K562 (cell line): ENCODE measurements at regions not wholly inside any gene's neighbourhood (a gene's known extent, or its start where the extent isn't known, plus 50 kb on each side); places are given as distances from the start of the nearest gene placed in this dataset.

Source experiments
- GATAD2B ChIP-seq: fragments of 450-650 bp; IDR thresholded peaks from 2 replicates; pipeline ENCODE4 v1.6.1; 2017; ENCODE audit warnings: mild to moderate bottlenecking, borderline replicate concordance
- KLF1 ChIP-seq: fragments of 450-650 bp; IDR thresholded peaks from 2 replicates; pipeline ENCODE4 v1.6.1; 2016; ENCODE audit warnings: missing genetic modification characterization, missing compliant biosample characterization
- TF ChIP-seq, protein P1 (sequence below), 2 experiments: fragments of 450-650 bp in 1 of 2; sonication (generic) in 1 of 2; formaldehyde crosslinking in 1 of 2; IDR thresholded peaks; 2 replicates each; pipeline versions ENCODE4 v1.7.1 to v1.9.0; 2016 to 2022; ENCODE audit warnings: inconsistent platforms in 1 of 2, mild to moderate bottlenecking in 1 of 2, missing genetic modification reagents in 1 of 2
- TF ChIP-seq, protein P2 (sequence below): fragments of 250-450 bp; sonication (Bioruptor Pico); IDR thresholded peaks from 2 replicates; pipeline ENCODE4 v1.4.0; 2020; ENCODE audit warnings: mild to moderate bottlenecking, moderate library complexity
- TF ChIP-seq, protein P3 (sequence below): fragments of 250-450 bp; sonication (Bioruptor Pico); IDR thresholded peaks from 2 replicates; pipeline ENCODE4 v1.4.0; 2020; ENCODE audit warnings: mild to moderate bottlenecking, moderate library complexity
- TF ChIP-seq, protein P4 (sequence below), 2 experiments: fragments of 200-800 bp in 1 of 2; sonication (Bioruptor generic) in 1 of 2; sonication (generic) in 1 of 2; formaldehyde crosslinking in 1 of 2; IDR thresholded peaks in 1 of 2; conservative IDR thresholded peaks in 1 of 2; 2 replicates each; pipeline versions ENCODE4 v1.5.0 to v1.6.1; 2016 to 2020; ENCODE audit warnings: missing compliant biosample characterization in 1 of 2, missing genetic modification characterization in 1 of 2, missing genetic modification reagents in 1 of 2

DNA sequence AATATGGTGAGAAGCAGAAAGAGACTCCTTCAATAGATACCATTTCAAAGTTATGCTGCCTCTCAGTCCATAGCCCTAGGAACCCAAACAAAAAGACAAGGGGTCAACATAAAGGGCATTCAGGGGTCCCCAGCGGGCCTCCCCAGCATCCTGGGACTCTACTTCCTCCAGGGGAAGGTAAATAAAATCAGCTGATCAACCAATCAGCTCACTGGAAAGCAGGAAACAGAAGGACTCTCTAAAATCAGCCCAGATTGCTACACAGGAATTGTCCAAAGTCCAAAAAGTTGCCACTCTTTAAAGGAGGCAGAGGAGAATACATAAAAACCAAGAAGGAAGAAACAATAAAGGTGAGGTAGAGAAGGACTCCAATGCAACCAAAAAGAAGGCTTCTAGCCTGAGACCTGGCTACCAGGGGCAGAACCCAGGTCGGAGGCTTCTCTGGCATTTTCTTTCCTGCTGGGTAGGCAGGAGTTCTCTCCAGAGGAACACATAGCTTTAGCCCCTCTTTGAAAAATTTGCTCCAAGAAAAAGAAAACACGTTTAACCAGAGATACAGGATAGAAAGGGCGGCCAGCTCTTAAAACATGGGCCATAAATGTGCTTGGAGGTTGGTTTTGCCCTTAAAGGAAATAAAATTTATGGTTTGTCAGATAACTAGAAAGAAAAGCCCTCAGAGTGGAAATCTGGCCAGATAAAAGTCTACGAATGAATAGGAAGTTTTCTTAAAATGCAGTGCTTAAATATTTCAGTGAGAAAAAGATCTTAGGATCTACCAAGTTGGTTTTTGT is 404.6 kb downstream of the SOX9 start (continued):
- TF ChIP-seq, protein P1, sequence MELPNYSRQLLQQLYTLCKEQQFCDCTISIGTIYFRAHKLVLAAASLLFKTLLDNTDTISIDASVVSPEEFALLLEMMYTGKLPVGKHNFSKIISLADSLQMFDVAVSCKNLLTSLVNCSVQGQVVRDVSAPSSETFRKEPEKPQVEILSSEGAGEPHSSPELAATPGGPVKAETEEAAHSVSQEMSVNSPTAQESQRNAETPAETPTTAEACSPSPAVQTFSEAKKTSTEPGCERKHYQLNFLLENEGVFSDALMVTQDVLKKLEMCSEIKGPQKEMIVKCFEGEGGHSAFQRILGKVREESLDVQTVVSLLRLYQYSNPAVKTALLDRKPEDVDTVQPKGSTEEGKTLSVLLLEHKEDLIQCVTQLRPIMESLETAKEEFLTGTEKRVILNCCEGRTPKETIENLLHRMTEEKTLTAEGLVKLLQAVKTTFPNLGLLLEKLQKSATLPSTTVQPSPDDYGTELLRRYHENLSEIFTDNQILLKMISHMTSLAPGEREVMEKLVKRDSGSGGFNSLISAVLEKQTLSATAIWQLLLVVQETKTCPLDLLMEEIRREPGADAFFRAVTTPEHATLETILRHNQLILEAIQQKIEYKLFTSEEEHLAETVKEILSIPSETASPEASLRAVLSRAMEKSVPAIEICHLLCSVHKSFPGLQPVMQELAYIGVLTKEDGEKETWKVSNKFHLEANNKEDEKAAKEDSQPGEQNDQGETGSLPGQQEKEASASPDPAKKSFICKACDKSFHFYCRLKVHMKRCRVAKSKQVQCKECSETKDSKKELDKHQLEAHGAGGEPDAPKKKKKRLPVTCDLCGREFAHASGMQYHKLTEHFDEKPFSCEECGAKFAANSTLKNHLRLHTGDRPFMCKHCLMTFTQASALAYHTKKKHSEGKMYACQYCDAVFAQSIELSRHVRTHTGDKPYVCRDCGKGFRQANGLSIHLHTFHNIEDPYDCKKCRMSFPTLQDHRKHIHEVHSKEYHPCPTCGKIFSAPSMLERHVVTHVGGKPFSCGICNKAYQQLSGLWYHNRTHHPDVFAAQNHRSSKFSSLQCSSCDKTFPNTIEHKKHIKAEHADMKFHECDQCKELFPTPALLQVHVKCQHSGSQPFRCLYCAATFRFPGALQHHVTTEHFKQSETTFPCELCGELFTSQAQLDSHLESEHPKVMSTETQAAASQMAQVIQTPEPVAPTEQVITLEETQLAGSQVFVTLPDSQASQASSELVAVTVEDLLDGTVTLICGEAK (IDR thresholded peaks at IDR 0.05): no peak
- TF ChIP-seq, protein P1 (CRISPR knock-in tag; IDR thresholded peaks at IDR 0.05): no peak
- TF ChIP-seq, protein P2, sequence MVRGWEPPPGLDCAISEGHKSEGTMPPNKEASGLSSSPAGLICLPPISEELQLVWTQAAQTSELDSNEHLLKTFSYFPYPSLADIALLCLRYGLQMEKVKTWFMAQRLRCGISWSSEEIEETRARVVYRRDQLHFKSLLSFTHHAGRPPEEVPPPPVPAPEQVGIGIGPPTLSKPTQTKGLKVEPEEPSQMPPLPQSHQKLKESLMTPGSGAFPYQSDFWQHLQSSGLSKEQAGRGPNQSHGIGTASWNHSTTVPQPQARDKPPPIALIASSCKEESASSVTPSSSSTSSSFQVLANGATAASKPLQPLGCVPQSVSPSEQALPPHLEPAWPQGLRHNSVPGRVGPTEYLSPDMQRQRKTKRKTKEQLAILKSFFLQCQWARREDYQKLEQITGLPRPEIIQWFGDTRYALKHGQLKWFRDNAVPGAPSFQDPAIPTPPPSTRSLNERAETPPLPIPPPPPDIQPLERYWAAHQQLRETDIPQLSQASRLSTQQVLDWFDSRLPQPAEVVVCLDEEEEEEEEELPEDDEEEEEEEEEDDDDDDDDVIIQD (CRISPR knock-in tag): no peak
- TF ChIP-seq KLF1 (tag) (no peak), GATAD2B (no peak)
- TF ChIP-seq, protein P3, sequence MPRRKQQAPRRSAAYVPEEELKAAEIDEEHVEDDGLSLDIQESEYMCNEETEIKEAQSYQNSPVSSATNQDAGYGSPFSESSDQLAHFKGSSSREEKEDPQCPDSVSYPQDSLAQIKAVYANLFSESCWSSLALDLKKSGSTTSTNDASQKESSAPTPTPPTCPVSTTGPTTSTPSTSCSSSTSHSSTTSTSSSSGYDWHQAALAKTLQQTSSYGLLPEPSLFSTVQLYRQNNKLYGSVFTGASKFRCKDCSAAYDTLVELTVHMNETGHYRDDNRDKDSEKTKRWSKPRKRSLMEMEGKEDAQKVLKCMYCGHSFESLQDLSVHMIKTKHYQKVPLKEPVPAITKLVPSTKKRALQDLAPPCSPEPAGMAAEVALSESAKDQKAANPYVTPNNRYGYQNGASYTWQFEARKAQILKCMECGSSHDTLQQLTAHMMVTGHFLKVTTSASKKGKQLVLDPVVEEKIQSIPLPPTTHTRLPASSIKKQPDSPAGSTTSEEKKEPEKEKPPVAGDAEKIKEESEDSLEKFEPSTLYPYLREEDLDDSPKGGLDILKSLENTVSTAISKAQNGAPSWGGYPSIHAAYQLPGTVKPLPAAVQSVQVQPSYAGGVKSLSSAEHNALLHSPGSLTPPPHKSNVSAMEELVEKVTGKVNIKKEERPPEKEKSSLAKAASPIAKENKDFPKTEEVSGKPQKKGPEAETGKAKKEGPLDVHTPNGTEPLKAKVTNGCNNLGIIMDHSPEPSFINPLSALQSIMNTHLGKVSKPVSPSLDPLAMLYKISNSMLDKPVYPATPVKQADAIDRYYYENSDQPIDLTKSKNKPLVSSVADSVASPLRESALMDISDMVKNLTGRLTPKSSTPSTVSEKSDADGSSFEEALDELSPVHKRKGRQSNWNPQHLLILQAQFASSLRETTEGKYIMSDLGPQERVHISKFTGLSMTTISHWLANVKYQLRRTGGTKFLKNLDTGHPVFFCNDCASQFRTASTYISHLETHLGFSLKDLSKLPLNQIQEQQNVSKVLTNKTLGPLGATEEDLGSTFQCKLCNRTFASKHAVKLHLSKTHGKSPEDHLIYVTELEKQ (CRISPR knock-in tag): no peak
- TF ChIP-seq, protein P4, sequence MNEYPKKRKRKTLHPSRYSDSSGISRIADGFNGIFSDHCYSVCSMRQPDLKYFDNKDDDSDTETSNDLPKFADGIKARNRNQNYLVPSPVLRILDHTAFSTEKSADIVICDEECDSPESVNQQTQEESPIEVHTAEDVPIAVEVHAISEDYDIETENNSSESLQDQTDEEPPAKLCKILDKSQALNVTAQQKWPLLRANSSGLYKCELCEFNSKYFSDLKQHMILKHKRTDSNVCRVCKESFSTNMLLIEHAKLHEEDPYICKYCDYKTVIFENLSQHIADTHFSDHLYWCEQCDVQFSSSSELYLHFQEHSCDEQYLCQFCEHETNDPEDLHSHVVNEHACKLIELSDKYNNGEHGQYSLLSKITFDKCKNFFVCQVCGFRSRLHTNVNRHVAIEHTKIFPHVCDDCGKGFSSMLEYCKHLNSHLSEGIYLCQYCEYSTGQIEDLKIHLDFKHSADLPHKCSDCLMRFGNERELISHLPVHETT (CRISPR knock-in tag; conservative IDR thresholded peaks at IDR 0.05 in 1 of 2, IDR thresholded peaks at IDR 0.05 in 1 of 2): no peak
